ENCODE measurements at regions not wholly inside any gene's neighbourhood (a gene's known extent, or its start where the extent isn't known, plus 50 kb on each side); places are given as distances from the start of the nearest gene placed in this dataset.

DNA sequence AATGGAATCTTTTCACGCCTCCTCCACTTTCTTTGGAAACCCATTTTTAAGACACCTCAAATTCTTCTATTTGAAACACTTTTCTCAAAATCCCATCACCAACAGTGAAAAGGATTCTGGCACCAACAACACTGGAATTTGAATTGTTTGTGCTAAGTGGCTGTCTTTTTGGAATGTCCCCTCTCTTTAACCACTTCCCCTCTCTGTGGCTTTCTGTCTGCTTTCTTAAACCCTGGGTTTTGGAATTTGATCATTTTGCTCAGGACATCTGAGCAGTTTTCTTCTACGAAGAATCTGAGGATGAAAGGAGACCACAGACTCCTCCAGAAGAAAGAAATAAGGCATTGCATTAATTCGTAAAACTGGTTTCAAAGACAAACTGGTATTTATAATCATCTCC, 89.0 kb downstream of the MXRA5 start:
- DNase-seq (ENCODE audit: low spot score), result no peak

DNA sequence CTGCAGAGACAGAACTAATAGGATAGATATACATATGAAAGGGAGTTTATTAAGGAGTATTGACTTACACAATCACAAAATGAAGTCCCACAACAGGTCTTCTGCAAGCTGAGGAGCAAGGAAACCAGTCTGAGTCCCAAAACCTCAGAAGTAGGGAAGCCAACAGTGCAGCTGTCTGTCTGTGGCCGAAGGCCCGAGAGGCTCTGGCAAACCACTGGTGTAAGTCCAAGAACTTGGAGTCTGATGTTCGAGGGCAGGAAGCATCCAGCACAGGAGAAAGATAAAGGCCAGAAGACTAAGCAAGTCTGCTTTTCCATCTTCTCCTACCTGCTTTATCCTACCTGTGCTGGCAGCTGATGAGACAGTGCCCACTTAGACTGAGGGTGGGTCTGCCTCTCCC, 89.6 kb downstream of the MXRA5 start:
- no peak for DNase-seq (ENCODE audit: low spot score)

DNA sequence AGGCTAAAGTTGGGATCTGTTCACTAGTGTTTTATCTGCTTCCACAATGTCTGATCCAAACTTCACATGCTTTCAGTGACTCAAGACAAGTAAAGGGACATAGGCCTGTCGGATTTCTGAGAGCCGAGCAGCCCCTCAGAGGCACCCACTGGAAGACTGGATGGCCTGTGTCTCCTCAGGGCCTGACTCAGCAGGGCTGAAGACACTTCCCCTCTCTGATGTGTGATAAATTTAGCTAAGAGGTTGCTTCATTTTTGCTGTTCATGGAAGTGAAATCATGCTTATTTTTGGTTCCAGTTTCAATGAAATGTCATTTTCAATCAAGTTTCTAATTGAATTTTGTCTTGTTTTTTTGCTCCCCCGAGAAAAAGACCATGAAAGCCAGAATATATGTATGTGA, 93.7 kb downstream of the MXRA5 start:
- DNase-seq (ENCODE audit: low spot score), result no peak

DNA sequence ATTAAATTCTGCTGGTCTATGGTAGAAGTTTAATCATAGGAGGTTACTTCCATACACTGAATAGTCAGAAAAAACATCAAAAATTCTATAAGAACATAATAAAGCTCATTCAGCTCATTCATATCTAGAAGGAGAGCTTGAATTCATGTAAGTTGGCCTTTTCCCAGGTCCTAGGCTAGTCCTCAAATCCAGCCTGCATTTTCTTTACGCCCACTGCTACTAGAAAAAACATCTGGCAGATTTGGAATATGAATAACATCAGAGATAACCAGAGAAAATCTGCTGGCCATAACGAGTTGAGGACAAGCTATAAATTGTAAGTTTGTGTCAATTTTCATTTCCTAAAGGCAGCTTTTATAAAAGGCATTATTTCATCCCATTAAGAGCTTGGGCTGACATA, 95.5 kb downstream of the MXRA5 start:
- no peak for DNase-seq (ENCODE audit: low spot score)

DNA sequence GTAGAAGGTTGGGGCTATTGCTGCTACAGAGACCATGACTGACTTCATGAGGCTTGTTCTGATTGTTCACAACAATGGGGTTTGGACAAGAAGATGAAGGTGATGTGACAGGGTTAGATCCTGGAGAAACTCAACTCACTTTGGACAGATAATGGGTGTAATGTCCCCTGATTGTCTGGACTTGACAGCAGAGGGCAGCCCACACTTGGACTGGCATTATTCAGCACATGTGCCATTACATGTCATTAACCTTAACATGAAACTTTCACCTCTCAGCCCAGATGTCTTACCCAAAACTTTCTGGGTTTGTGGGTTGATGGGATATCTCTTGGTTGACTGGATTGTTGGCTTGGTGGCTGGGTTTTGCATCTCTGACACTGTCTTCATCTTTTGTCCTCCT, 101.5 kb downstream of the MXRA5 start:
- no peak for DNase-seq (ENCODE audit: low spot score)

DNA sequence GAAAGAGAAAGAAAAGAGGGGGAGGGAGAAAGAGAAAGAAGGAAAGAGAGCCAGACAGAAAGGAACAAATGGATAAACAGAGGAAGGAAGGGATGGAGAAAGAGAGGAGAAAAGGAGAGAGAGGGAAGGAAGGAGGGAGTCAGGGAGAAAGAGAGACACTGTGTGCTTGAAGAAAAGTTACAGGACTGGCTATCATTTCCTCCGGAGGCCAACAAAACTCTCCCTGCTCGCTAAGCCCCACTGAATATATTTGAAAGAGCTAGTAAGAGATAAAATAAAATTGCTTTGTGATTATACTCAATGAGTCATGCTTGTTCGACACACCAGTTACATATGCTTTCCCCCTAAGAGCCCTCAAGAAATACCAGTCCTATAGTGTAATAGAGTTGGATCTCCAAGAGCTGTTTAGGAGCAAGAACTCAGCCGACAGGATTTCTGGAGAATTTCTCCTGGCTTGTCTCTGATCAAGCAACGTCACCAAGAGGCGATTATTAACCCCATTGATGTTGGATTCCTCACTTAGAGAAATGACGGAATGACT, 102.2 kb downstream of the MXRA5 start:
- DNase-seq (ENCODE audit: low spot score), result no peak

DNA sequence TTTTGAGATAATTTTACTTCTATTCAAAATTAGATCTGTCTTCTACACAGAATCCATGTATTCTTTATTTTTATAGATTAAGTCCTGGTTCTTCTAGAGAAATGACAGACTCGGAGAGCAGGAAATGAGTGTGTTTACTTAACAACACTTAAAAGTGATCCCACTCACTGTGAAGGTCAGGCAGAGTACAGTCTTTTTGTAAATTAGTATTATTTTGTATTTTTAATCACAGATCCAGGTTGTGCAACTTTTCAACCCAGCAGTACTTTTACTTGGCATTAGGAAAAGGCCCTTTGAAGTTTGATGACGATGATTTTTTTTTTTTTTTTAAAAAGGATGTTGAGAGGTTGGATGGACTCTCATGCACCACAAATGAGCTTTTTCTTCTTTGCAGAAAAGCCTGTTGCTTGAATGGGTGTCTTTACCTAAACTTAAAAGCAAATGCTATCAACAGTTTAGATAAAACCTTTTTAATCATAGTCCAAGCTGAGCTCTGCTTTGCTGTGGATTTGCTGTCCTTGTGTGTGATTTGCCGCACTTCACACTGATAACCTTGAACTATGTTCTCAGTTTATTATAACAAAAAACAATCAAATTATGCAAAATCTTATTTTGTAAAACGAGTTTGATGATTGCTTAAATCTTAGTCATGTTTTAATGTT, 114.1 kb downstream of the MXRA5 start:
- DNase-seq (ENCODE audit: low spot score), result no peak

DNA sequence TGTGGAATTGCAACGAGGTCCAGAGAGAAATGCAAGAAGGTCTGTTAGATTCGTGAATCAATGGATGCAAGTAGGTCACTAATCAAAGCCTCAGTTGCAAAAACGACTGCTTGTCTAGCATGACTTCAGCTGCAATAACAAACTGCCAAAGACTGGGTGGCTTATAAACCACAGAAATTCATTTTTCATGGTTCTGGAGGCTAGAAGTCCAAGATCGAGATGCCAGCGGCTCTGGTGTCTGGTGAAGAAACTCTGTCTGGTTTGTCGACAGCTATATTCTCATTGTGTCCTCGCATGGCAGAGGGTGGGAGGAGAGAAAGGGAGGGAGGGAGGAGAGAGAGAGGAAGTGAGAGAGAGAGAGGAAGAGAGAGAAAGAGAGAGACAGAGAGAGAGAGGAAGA, 114.7 kb downstream of the MXRA5 start:
- DNase-seq (ENCODE audit: low spot score), result no peak

DNA sequence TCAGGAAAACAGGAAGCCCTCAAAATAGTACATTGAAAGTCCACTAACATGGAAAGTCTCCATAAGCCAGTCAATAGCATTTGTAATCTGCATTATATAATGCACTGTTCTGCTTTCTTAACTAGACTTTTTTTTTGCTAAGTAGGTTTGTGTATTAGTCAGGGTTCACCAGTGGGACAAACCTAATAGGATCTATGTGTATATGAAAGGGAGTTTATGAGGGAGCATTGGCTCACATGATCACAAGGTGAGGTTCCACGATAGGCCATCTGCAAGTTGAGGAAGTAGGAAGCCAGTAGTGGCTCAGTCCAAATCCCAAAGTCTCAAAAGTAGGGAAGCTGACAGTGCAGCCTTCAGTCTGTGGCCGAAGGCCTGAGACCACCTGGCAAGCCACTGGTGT, 116.0 kb downstream of the MXRA5 start:
- no peak for DNase-seq (ENCODE audit: low spot score)

DNA sequence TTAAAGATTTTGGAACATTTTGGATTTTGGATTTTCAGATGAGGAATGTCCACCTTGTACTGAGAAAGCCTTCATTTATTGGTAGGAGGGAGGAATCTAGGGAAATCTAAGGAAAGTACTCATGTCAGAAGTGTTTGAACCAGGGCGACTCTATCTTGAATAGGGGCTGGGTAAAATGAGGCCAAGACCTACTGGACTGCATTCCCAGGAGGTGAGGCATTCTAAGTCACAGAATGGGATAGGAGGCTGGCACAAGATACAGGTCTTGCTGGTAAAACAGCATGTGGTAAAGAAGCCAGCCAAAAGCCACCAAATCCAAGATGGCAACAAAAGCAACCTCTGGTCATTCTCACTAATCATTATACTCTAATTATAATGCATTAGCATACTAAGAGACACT, 118.9 kb downstream of the MXRA5 start:
- no peak for DNase-seq (ENCODE audit: low spot score)

DNA sequence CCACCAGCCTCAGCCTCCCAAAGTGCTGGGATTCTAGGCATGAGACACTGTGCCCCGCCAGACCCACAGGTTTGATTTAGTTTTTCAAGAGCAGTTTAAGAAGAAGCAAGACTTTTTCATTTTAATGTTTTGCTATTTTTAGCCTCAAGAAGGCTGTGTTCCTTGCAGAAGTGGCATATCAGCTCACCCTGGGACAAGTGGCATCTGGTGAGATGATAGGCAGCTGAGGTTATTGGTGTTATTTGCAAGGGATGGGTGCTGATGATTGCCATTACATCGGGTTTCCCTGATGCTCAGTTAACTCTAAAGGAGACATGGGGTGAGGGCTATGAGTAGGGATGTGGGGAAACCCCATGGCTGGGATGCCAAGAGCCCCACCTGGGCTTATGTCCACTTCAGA, 120.4 kb downstream of the MXRA5 start:
- no peak for DNase-seq (ENCODE audit: low spot score)

DNA sequence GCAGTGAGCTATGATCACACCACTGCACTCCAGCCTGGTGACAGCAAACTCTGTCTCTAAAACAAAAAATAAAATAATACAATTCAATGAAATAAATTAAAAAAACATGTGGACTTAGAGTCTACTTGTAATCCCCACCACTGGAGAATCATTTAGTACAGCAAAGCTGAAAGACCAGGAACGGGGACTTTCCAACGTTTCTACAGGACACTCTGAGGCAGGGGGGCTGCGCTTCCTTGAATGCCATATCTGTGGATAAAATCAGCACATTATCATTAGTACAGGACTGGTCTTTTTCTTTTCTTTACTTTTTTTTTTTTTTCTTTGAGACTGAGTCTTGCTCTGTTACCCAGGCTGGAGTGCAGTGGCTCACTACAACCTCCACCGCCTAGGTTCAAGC, 124.8 kb downstream of the MXRA5 start:
- DNase-seq (ENCODE audit: low spot score), result no peak

DNA sequence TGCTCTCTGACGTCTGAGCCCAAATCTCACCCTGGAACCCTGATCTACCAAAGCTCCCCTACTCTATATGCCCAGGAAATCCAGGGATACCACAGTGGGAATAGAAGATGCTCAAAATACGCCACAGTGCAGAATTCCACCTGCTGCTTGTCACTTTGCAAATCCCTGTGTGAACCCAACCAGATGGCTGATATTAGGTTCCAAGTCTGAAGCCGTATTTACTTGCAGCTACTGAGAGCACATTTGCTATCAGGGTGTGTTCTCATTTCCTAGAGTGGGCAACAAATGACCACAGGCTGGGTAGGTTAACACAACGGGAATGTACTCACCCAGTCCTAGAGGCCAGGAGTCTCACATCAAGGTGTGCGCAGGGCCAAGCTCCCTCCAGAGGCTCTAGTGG, 126.8 kb downstream of the MXRA5 start:
- no peak for DNase-seq (ENCODE audit: low spot score)

DNA sequence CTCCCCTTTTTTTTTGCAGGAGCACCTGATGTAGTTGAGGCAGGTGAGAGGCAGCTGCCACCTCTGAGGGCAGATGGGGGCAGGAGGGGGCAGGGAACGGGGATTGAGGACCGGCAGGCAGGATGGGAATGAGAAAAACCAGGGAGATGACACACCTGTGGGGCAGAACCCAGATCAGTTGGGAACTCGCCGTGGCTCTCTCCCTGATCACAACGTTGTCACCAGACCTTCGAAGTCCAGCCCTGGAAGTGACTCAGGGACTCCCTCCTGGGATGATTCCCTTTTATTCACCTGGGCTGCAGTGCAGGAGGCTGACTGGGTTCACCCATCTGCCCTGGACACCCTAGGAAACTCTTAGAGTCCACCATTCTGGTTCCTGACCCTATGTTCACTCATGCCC, 127.2 kb downstream of the MXRA5 start:
- no peak for DNase-seq (ENCODE audit: low spot score)

DNA sequence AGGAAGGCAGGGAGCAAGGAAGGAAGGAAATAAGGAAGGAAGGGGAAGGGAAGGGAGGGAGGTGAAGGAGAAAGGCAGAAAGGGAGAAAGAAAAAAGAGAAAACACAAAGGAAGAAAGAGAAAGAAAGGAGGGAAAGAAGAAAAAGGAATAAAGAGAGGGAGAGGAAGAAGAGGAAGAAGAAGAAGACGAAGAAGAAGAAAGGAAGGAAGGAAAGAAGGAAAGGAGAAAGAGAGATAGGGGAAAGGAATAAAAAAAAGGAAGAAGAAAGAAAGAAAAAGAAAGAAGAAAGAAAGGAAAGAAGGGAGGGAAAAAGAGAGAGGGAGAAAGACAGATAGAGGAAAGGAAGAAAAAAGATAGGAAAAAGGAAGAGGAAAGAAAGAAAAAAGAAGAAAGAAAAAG, 128.0 kb downstream of the MXRA5 start:
- DNase-seq (ENCODE audit: low spot score), result no peak

DNA sequence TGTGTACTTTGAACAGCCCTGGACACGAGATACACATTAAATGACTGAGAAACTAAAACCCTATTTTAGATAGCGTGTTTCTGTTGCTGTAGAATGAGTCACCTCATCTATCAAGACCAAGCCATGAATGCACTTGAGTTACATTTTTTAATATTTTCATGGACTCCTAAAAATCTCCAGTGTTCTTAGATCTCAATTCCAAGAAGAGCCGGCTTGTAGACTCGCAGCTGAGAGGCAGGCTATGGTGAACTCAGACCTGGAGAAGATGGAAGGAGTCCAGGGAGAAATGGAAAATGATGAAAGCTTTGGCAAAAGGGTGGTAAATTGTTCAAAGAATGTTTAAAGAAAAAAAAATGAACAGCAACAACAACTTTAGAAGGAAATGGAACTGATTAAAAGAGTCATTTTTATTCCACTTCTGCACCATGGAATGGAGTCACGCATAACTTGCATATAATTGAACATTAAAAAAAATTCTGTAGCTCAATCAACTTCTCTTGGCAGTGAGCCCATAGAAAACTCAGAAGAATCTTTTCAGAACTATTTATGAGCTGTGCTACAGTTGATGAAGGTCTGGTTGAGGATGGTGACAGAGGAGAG, 129.8 kb downstream of the MXRA5 start:
- DNase-seq (ENCODE audit: low spot score), result no peak

DNA sequence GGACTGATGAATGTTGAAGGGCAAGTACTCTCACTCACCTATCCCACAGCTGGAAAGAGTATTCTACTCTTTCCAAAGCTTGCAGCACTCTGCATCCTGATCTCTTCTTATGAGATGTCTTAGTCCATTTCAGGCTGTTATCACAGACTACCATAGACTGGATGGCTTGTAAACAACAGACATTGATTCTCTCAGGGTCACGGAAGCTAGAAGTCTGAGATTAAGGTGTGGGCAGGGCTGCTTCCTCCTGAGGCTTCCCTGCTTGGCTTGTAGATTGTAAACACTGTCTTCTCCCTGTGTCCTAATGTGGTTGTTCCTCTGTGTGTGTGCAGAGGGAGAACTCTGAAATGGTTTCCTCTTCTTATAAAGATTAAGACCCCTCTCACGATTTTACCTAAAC, 131.2 kb downstream of the MXRA5 start:
- DNase-seq (ENCODE audit: low spot score), result no peak

DNA sequence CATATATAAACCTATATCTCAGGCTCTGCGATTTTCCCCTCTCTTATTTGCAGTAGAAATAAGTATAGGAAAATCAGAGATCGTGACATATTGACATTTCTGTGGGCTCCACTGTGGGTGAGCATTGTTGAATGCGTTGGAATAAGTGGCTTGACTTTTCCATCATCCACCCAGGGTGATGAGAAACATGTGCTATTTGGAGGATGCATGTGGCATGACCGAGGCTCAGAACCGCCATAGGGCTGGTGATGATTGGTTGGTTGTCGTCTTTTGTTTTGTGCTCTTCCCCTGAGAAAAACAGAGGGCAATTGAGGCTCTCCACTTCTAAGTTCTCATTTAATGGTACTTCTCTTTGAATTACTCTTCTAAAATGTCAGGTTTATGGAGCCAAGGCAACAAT, 140.1 kb downstream of the MXRA5 start:
- DNase-seq (ENCODE audit: low spot score), result no peak

DNA sequence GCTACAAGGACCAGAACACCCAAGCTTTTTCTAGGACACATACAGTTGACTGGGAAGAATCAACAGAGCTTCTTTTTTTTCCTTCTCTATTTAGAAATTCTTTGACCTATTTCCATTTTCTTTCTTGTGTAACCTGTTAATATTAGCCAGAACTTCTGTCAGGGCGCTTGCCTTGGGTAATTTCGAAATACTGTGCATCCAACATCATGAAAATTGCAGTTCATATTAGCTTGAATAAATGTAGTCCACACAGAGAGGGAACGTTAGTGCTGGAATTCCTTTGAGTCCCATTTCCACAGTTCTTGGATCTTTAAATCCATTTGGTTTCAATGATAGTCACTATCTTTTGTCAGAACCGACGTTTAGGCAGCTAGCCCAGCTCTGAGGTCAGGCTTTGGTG, 141.8 kb downstream of the MXRA5 start:
- no peak for DNase-seq (ENCODE audit: low spot score)

DNA sequence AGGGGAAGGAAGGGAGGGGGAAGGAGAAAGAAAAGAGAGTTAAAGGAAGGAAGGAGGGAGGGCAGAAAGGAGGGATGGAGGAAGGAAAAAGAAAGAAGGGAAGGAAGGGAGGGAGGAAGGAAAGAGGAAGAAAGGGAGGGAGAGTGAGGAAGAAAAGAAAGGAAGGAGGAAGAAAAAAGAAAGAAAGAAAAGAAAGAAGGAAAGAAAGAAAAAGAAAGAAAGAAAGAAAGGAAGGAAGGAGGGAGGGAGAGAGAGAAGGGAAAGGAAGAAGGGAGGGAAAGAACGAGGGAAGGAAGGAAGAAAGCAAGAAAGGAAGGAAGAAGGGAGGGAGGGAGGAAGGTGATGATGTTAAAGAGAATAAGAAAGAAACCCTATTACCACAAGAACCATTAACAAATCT, 150.6 kb downstream of the MXRA5 start:
- no peak for DNase-seq (ENCODE audit: low spot score)

DNA sequence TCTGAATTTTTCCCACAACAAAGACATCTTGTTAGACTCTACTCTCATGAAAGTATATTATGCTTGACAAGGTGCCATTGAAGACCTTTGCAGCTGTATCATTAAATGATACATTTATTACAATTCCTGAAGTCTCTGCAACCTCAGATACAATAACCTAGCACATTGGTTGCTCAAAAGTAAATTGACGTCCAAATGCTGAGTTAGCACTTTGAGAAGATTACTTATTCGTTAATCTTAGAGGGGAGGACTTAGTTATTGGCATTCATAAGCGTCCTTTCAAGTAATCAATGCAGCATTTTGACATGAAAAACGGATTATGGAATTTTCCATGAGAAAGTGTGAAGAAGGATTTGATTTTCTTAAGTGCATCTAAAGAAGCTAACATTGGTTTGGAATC, 151.6 kb downstream of the ARSF start:
- DNase-seq (ENCODE audit: low spot score), result no peak

DNA sequence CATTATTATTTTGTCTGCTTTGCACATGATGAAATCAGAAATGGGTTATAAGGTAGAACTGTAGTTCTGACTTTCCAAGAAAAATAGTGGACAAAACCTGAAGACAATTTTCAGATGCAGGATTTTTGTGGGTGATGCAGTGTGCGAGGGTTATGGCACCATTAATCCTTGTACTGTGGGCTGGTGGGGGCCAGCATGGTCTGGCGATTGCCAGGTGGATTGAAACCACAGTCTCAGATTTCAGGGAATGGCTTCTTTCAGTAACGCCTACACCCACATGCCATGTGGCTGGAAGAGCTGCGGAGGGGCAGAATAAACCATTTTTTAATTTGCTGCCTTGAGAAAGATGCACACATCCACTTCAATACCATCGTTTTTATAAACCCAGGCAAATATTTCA, 150.5 kb downstream of the ARSF start:
- DNase-seq (ENCODE audit: low spot score), result no peak

DNA sequence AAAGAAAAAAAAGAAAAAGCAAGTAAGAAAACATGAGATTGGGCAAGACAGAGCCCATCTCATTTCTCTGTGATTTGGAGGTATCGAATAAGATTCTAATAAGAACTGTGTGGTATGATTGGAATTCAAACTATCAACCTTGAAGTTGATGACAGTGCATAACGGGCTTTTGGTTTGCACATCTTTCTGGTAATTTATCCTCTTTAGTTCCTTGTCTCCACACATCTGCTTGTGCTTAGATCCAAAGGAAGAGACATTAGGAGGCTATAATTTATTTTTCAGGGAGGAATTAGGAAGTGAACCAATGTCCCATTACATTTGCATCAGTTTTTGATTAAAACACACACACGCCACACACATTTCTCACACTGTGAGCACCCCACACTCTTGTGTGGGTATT, 149.9 kb downstream of the ARSF start:
- no peak for DNase-seq (ENCODE audit: low spot score)
